Calu3 (cell line): ENCODE measurements at regions not wholly inside any gene's neighbourhood (a gene's known extent, or its start where the extent isn't known, plus 50 kb on each side); places are given as distances from the start of the nearest gene placed in this dataset.

Experiments used
- BruUV-seq: library from RNA; stranded (reverse); fragments of 400-500 nt; replicated peaks from 2 replicates; lab custom pipeline; 2021; lab: Mats Ljungman, UMichigan
- CTCF ChIA-PET: fragments of 300-600 bp; sonication (Branson Sonifier 250); formaldehyde crosslinking; loops from one replicate; lab custom pipeline; 2022; ENCODE audit warnings: antibody characterized with exemption; lab: Charles Lee
- DNase-seq: peaks from one replicate; pipeline ENCODE4 v3.0.0; 2022
- H3K27ac Mint-ChIP-seq: one replicate; pipeline ENCODE4 v1.8.0; 2022; ENCODE audit warnings: mixed read lengths; ENCODE audit not compliant: unreplicated experiment
- H3K27me3 Mint-ChIP-seq: one replicate; pipeline ENCODE4 v1.8.0; 2022; ENCODE audit warnings: mixed read lengths; ENCODE audit not compliant: unreplicated experiment
- H3K36me3 Mint-ChIP-seq: one replicate; pipeline ENCODE4 v1.8.0; 2022; ENCODE audit warnings: mild to moderate bottlenecking, moderate library complexity, mixed read lengths; ENCODE audit not compliant: insufficient read depth, unreplicated experiment
- H3K4me1 Mint-ChIP-seq: one replicate; pipeline ENCODE4 v1.8.0; 2022; ENCODE audit warnings: mild to moderate bottlenecking, low read depth, mixed read lengths; ENCODE audit not compliant: unreplicated experiment
- H3K4me3 Mint-ChIP-seq: one replicate; pipeline ENCODE4 v1.8.0; 2022; ENCODE audit warnings: mild to moderate bottlenecking, low read depth, moderate library complexity, mixed read lengths; ENCODE audit not compliant: unreplicated experiment
- H3K9me3 Mint-ChIP-seq: one replicate; pipeline ENCODE4 v1.8.0; 2022; ENCODE audit warnings: low read depth, mixed read lengths; ENCODE audit not compliant: unreplicated experiment
- CTCF ChIP-seq: fragments of 200-600 bp; IDR thresholded peaks from one replicate; pipeline ENCODE4 v1.8.0; 2022; ENCODE audit warnings: antibody characterized with exemption; ENCODE audit not compliant: unreplicated experiment
- intact Hi-C: fragments of 100-400 bp; cut with micrococcal nuclease; formaldehyde crosslinking; loops from one replicate; pipeline ENCODE4 v1.10.0; 2022; ENCODE audit not compliant: unreplicated experiment

- BruUV-seq = no TSS peak
Measured at GRCh38 chr19:29372921-29373797, 152.6 kb upstream of the VSTM2B start.

GRCh38 chr19:29375429-29376119 lies 150.2 kb upstream of the VSTM2B start:
- no peak overlapping the region for H3K4me3 Mint-ChIP-seq
- CTCF ChIA-PET = no interaction called here
- no peaks in the 10 kb centered on the region for H3K4me1 Mint-ChIP-seq
- no peak overlapping the region for H3K27ac Mint-ChIP-seq
- H3K9me3 Mint-ChIP-seq = peaks cover 2% of the 10 kb centered on the region
- peaks cover 51% of the 10 kb centered on the region for H3K27me3 Mint-ChIP-seq
- BruUV-seq = no TSS peak
- no peak for TF ChIP-seq CTCF
- no peak for DNase-seq
- no peaks in the 10 kb centered on the region for H3K36me3 Mint-ChIP-seq
- intact Hi-C loops = no loop called here

More at GRCh38 chr19:29372921-29373797, 152.6 kb upstream of the VSTM2B start:
- no peak overlapping the region for H3K27ac Mint-ChIP-seq
- no peak for TF ChIP-seq CTCF
- no peak overlapping the region for H3K4me3 Mint-ChIP-seq
- H3K4me1 Mint-ChIP-seq = no peaks in the 10 kb centered on the region
- CTCF ChIA-PET = no interaction called here
- peaks cover 43% of the 10 kb centered on the region for H3K27me3 Mint-ChIP-seq
- intact Hi-C loops = no loop called here
- no peaks in the 10 kb centered on the region for H3K36me3 Mint-ChIP-seq
- no peak for DNase-seq
- H3K9me3 Mint-ChIP-seq = peaks cover 2% of the 10 kb centered on the region

- no TSS peak for BruUV-seq
- intact Hi-C loops = no loop called here
- peaks cover 2% of the 10 kb centered on the region for H3K9me3 Mint-ChIP-seq
- no peak for TF ChIP-seq CTCF
- CTCF ChIA-PET = no interaction called here
- H3K27ac Mint-ChIP-seq = no peak overlapping the region
- no peaks in the 10 kb centered on the region for H3K4me1 Mint-ChIP-seq
- H3K27me3 Mint-ChIP-seq = peaks cover 59% of the 10 kb centered on the region
- DNase-seq = no peak
- no peak overlapping the region for H3K4me3 Mint-ChIP-seq
- no peaks in the 10 kb centered on the region for H3K36me3 Mint-ChIP-seq
Measured at GRCh38 chr19:29376855-29377354, 148.9 kb upstream of the VSTM2B start.

GRCh38 chr19:29378126-29378525 lies 147.7 kb upstream of the VSTM2B start:
- no peak for DNase-seq
- BruUV-seq = no TSS peak
- intact Hi-C loops = no loop called here
- Mint-ChIP-seq H3K4me1 (no peaks in the 10 kb centered on the region), H3K9me3 (peaks cover 2% of the 10 kb centered on the region), H3K36me3 (no peaks in the 10 kb centered on the region), H3K27me3 (peaks cover 54% of the 10 kb centered on the region), H3K4me3 (no peak overlapping the region), H3K27ac (no peak overlapping the region)
- no peak for TF ChIP-seq CTCF
- CTCF ChIA-PET = no interaction called here
